HG03066 (cell line): ENCODE measurements at regions not wholly inside any gene's neighbourhood (a gene's known extent, or its start where the extent isn't known, plus 50 kb on each side); places are given as distances from the start of the nearest gene placed in this dataset.
"Not testable (repeated sequence)": the region's sequence is repeated elsewhere in the genome, so short reads cannot be mapped to it uniquely, and the experiment has no call there.

Source experiments
- ATAC-seq: cut with Tn5 transposase; IDR thresholded peaks from one replicate; pipeline ENCODE4 v1.9.1; 2021; ENCODE audit warnings: low read depth; ENCODE audit not compliant: unreplicated experiment

- ATAC-seq = no peak
Observed at GRCh38 chr13:60721063-60721462, 324.0 kb downstream of the TDRD3 start.

GRCh38 chr13:60720590-60720989, 323.6 kb downstream of the TDRD3 start:
- ATAC-seq = no peak

GRCh38 chr13:60716313-60716712, 319.3 kb downstream of the TDRD3 start:
- ATAC-seq = no peak

GRCh38 chr13:60707878-60708277, 310.9 kb downstream of the TDRD3 start:
- no peak for ATAC-seq

GRCh38 chr13:60701895-60702294, 304.9 kb downstream of the TDRD3 start:
- no peak for ATAC-seq

GRCh38 chr13:60700994-60701393, 304.0 kb downstream of the TDRD3 start:
- ATAC-seq = no peak

GRCh38 chr13:60699636-60700035, 302.6 kb downstream of the TDRD3 start:
- no peak for ATAC-seq

- ATAC-seq = no peak
Observed at GRCh38 chr13:60696602-60697001, 299.6 kb downstream of the TDRD3 start.

GRCh38 chr13:60691268-60691667, 294.2 kb downstream of the TDRD3 start:
- ATAC-seq = no peak

- no peak for ATAC-seq
Observed at GRCh38 chr13:60690604-60691003, 293.6 kb downstream of the TDRD3 start.

GRCh38 chr13:60689571-60689970, 292.6 kb downstream of the TDRD3 start:
- ATAC-seq = no peak

GRCh38 chr13:60689076-60689475, 292.1 kb downstream of the TDRD3 start:
- ATAC-seq = no peak

- no peak for ATAC-seq
Observed at GRCh38 chr13:60679928-60680694, 283.1 kb downstream of the TDRD3 start.

GRCh38 chr13:60679131-60679530, 282.1 kb downstream of the TDRD3 start:
- no peak for ATAC-seq

- ATAC-seq = no peak
Observed at GRCh38 chr13:60671386-60671785, 274.4 kb downstream of the TDRD3 start.

GRCh38 chr13:60663788-60664187, 266.8 kb downstream of the TDRD3 start:
- ATAC-seq = no peak

GRCh38 chr13:60662595-60662994, 265.6 kb downstream of the TDRD3 start:
- ATAC-seq = no peak

GRCh38 chr13:60661521-60661920, 264.5 kb downstream of the TDRD3 start:
- ATAC-seq = no peak

GRCh38 chr13:60657586-60657985, 260.6 kb downstream of the TDRD3 start:
- not testable (repeated sequence) for ATAC-seq

GRCh38 chr13:60655256-60655655, 258.2 kb downstream of the TDRD3 start:
- no peak for ATAC-seq

GRCh38 chr13:60654415-60654814, 257.4 kb downstream of the TDRD3 start:
- ATAC-seq = no peak

- no peak for ATAC-seq
Observed at GRCh38 chr13:60647547-60647946, 250.5 kb downstream of the TDRD3 start.

- no peak for ATAC-seq
Observed at GRCh38 chr13:60646620-60647019, 249.6 kb downstream of the TDRD3 start.
